Stimulated activated CD8-positive, alpha-beta memory T cell treated with anti-CD3 and anti-CD28 coated beads, Interleukin-7, amount 100 ng/mL, for 1 hour (primary cell): ENCODE measurements at regions not wholly inside any gene's neighbourhood (a gene's known extent, or its start where the extent isn't known, plus 50 kb on each side); places are given as distances from the start of the nearest gene placed in this dataset.

ENCODE experiments used
- DNase-seq, 2 donors: peaks; one replicate each; pipeline ENCODE4 v3.0.0-alpha.2; 2020; ENCODE audit warnings: low read depth in 2 of 2

GRCh38 chr1:3954170-3955169 is 54.4 kb upstream of the C1orf174 start:
- no peak for DNase-seq

GRCh38 chr1:3955196-3955772 is 55.2 kb upstream of the C1orf174 start:
- DNase-seq = no peak

GRCh38 chr1:3956527-3957170 is 56.6 kb upstream of the C1orf174 start:
- DNase-seq = no peak

GRCh38 chr1:3959361-3959760 is 59.3 kb upstream of the C1orf174 start:
- no peak for DNase-seq

GRCh38 chr1:3963554-3963953 is 63.5 kb upstream of the C1orf174 start:
- no peak for DNase-seq

GRCh38 chr1:3965693-3966092 is 65.6 kb upstream of the C1orf174 start:
- DNase-seq = no peak

- no peak for DNase-seq
Observed at GRCh38 chr1:3968851-3969250, 68.8 kb upstream of the C1orf174 start.

GRCh38 chr1:3971981-3972380 is 71.9 kb upstream of the C1orf174 start:
- no peak for DNase-seq

GRCh38 chr1:3975903-3976630 is 76.0 kb upstream of the C1orf174 start:
- no peak for DNase-seq

GRCh38 chr1:3976821-3977220 is 76.7 kb upstream of the C1orf174 start:
- DNase-seq = no peak

GRCh38 chr1:3978196-3978989 is 78.3 kb upstream of the C1orf174 start:
- no peak for DNase-seq

GRCh38 chr1:3978990-3979325 is 78.9 kb upstream of the C1orf174 start:
- DNase-seq = no peak

- no peak for DNase-seq
Observed at GRCh38 chr1:3981261-3981660, 81.2 kb upstream of the C1orf174 start.

GRCh38 chr1:3981746-3982505 is 81.9 kb upstream of the C1orf174 start:
- DNase-seq = no peak

GRCh38 chr1:3983181-3983580 is 83.1 kb upstream of the C1orf174 start:
- DNase-seq = no peak

- no peak for DNase-seq
Observed at GRCh38 chr1:3984586-3984985, 84.5 kb upstream of the C1orf174 start.

GRCh38 chr1:3986686-3987218 is 86.7 kb upstream of the C1orf174 start:
- DNase-seq = no peak

- DNase-seq = no peak
Observed at GRCh38 chr1:3987669-3988235, 87.7 kb upstream of the C1orf174 start.

- DNase-seq = no peak
Observed at GRCh38 chr1:3988431-3988830, 88.4 kb upstream of the C1orf174 start.

GRCh38 chr1:3989465-3989864 is 89.4 kb upstream of the C1orf174 start:
- no peak for DNase-seq
